ENCODE measurements at regions not wholly inside any gene's neighbourhood (a gene's known extent, or its start where the extent isn't known, plus 50 kb on each side); places are given as distances from the start of the nearest gene placed in this dataset.
A peak's percentile ranks its signal among the peaks of the same experiment; 100 is the strongest.

GRCh38 chr3:8239095-8239494 lies 262.5 kb upstream of the LMCD1 start:
- H3K4me3 ChIP-seq (ENCODE audit: low read depth, low read length), result no peak overlapping the region
- no peak for TF ChIP-seq CTCF (conservative IDR thresholded peaks at IDR 0.05; ENCODE audit: low read depth, low read length)
- DNase-seq (ENCODE audit: low read depth), result no peak

- no peak overlapping the region for H3K4me3 ChIP-seq (ENCODE audit: low read depth, low read length)
- DNase-seq (ENCODE audit: low read depth), result peak; percentile 78
- peak; percentile 88 for TF ChIP-seq CTCF (conservative IDR thresholded peaks at IDR 0.05; ENCODE audit: low read depth, low read length)
Measured at GRCh38 chr3:8239718-8240695, 261.6 kb upstream of the LMCD1 start.

- H3K4me3 ChIP-seq (ENCODE audit: low read depth, low read length), result no peak overlapping the region
- no peak for DNase-seq (ENCODE audit: low read depth)
- no peak for TF ChIP-seq CTCF (conservative IDR thresholded peaks at IDR 0.05; ENCODE audit: low read depth, low read length)
Measured at GRCh38 chr3:8246070-8246469, 255.6 kb upstream of the LMCD1 start.

GRCh38 chr3:8253201-8253600 lies 248.4 kb upstream of the LMCD1 start:
- no peak for DNase-seq (ENCODE audit: low read depth)
- no peak overlapping the region for H3K4me3 ChIP-seq (ENCODE audit: low read depth, low read length)
- no peak for TF ChIP-seq CTCF (conservative IDR thresholded peaks at IDR 0.05; ENCODE audit: low read depth, low read length)

- no peak overlapping the region for H3K4me3 ChIP-seq (ENCODE audit: low read depth, low read length)
- DNase-seq (ENCODE audit: low read depth), result no peak
- no peak for TF ChIP-seq CTCF (conservative IDR thresholded peaks at IDR 0.05; ENCODE audit: low read depth, low read length)
Measured at GRCh38 chr3:8254489-8254888, 247.1 kb upstream of the LMCD1 start.

GRCh38 chr3:8255725-8256124 lies 245.9 kb upstream of the LMCD1 start:
- no peak overlapping the region for H3K4me3 ChIP-seq (ENCODE audit: low read depth, low read length)
- DNase-seq (ENCODE audit: low read depth), result no peak
- TF ChIP-seq CTCF (conservative IDR thresholded peaks at IDR 0.05; ENCODE audit: low read depth, low read length), result no peak

Data from choroid plexus epithelial cell (primary cell).